ENCODE measurements at regions not wholly inside any gene's neighbourhood (a gene's known extent, or its start where the extent isn't known, plus 50 kb on each side); places are given as distances from the start of the nearest gene placed in this dataset.

GRCh38 chr20:36082315-36082915, 72.1 kb upstream of the EPB41L1 start:
- TF ChIP-seq CTCF (IDR thresholded peaks at IDR 0.05), result no peak
- no peak for TF ChIP-seq EZH2 (IDR thresholded peaks at IDR 0.05)
